ENCODE measurements at regions not wholly inside any gene's neighbourhood (a gene's known extent, or its start where the extent isn't known, plus 50 kb on each side); places are given as distances from the start of the nearest gene placed in this dataset.

DNA sequence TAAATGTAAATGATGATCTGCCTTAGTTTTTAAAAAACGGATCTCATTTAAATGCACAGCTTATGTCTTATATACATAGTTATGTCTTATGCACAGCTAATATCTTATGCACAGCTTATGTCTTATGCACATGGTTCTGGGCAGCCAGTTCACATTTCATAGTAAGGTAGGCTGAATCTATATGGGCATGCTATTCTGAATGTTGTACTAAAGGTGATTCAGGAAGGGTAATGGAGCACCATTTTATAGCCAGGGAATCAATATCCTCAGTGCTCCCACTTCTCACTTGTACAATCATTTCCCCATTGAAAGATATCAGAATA, 77.9 kb upstream of the MID1 start:
- ATAC-seq (ENCODE audit: low read depth) (no peak), DNase-seq (no peak)
- WGBS, 2 experiments (ENCODE audit: extremely low coverage in 2 of 2, insufficient read length in 1 of 2) = no CpG with 5 or more reads among the region's 1 CpG
- H2BK15ac ChIP-seq (ENCODE audit: low read depth, low read length) = no peak overlapping the region
- intact Hi-C loops (cut with micrococcal nuclease) = no loop called here
- H4K8ac ChIP-seq (ENCODE audit: low read depth in 2 of 2, low read length in 2 of 2) = no peak overlapping the region
- no peaks in the 10 kb centered on the region for H3K36me3 ChIP-seq (ENCODE audit: control insufficient read depth, insufficient read depth, low read length)
- H3K9me3 ChIP-seq (ENCODE audit: control insufficient read depth, insufficient read depth, low read length) = no peaks in the 10 kb centered on the region
- H3K4ac ChIP-seq (ENCODE audit: low read depth, low read length) = no peak overlapping the region
- in situ Hi-C loops (cut with MboI; ENCODE audit: low sequenced_read_pairs) = no loop called here
- no peak overlapping the region for H3K23ac ChIP-seq (ENCODE audit: low read depth, low read length)
- no peak overlapping the region for H4K91ac ChIP-seq (ENCODE audit: insufficient read depth, low read depth, low read length)
- POLR2A ChIA-PET (ENCODE audit: unreplicated experiment) = no interaction called here
- H3K4me3 ChIP-seq (ENCODE audit: insufficient read depth, low read depth, low read length) = no peak overlapping the region
- no peaks in the 10 kb centered on the region for H3K4me1 ChIP-seq (ENCODE audit: control insufficient read depth, insufficient read depth, low read length)
- H2BK5ac ChIP-seq (ENCODE audit: low read depth, low read length, poor library complexity, severe bottlenecking) = no peak overlapping the region
- dilution Hi-C loops (cut with HindIII; ENCODE audit: low sequenced_read_pairs, unreplicated experiment) = no loop called here
- no peak overlapping the region for H2AFZ ChIP-seq (replicated peaks; ENCODE audit: low read length, poor library complexity)
- H3K79me1 ChIP-seq (ENCODE audit: low read depth in 1 of 2, low read length in 2 of 2) = no peaks in the 10 kb centered on the region
- H3K4me2 ChIP-seq (ENCODE audit: low read depth, low read length) = no peak overlapping the region
- H3K9me1 ChIP-seq (ENCODE audit: insufficient read depth, low read length) = no peaks in the 10 kb centered on the region
- no peak overlapping the region for H3K18ac ChIP-seq (ENCODE audit: low read depth, low read length)
- no peaks in the 10 kb centered on the region for H4K20me1 ChIP-seq (ENCODE audit: insufficient read depth, low read length)
- H3K9ac ChIP-seq (ENCODE audit: low read depth, low read length) = no peak overlapping the region
- H2AK9ac ChIP-seq (replicated peaks; ENCODE audit: low read depth, low read length, poor library complexity) = no peak overlapping the region
- H2AK5ac ChIP-seq (ENCODE audit: low read depth, low read length) = no peak overlapping the region
- no peak overlapping the region for H3K56ac ChIP-seq (ENCODE audit: extremely low read depth, insufficient read depth, low read length)
- no peak overlapping the region for H2BK120ac ChIP-seq (ENCODE audit: low read depth, low read length)
- no peak overlapping the region for H3K14ac ChIP-seq (replicated peaks; ENCODE audit: low read depth, low read length)
- no TSS peak for BruUV-seq (replicated peaks)
- H3K27me3 ChIP-seq (ENCODE audit: control insufficient read depth, insufficient read depth, low read length) = no peaks in the 10 kb centered on the region
- H2BK20ac ChIP-seq (ENCODE audit: low read depth, low read length) = no peak overlapping the region
- TF ChIP-seq RCOR1 (IDR thresholded peaks at IDR 0.05; ENCODE audit: insufficient replicate concordance, low read length) (no peak), POLR2A (IDR thresholded peaks at IDR 0.05; ENCODE audit: low read depth, low read length) (no peak), BHLHE40 (IDR thresholded peaks at IDR 0.05; ENCODE audit: low read depth, low read length) (no peak), MAZ (IDR thresholded peaks at IDR 0.05; ENCODE audit: borderline replicate concordance, low read depth, low read length) (no peak)
- H4K5ac ChIP-seq (ENCODE audit: low read depth, low read length) = no peak overlapping the region
- CTCF ChIA-PET = no interaction called here
- no peak overlapping the region for H3K27ac ChIP-seq (ENCODE audit: insufficient read depth, low read length)
